A673 (cell line): ENCODE measurements at regions not wholly inside any gene's neighbourhood (a gene's known extent, or its start where the extent isn't known, plus 50 kb on each side); places are given as distances from the start of the nearest gene placed in this dataset.

Experiments
- BruUV-seq: library from RNA; stranded (reverse); fragments of 400-500 nt; replicated peaks from 2 replicates; lab custom pipeline; 2021; lab: Mats Ljungman, UMichigan
- CTCF ChIA-PET: fragments of 300-600 bp; sonication (Branson Sonifier 250); formaldehyde crosslinking; loops from one replicate; lab custom pipeline; 2022; ENCODE audit warnings: antibody characterized with exemption; lab: Charles Lee
- POLR2A ChIA-PET: fragments of 300-600 bp; sonication (Branson Sonifier 250); formaldehyde crosslinking; loops from one replicate; lab custom pipeline; 2022; ENCODE audit warnings: antibody characterized with exemption; ENCODE audit not compliant: low non-redundant PET; lab: Charles Lee
- DNase-seq: peaks from one replicate; pipeline ENCODE4 v3.0.0-alpha.2; 2015; ENCODE audit warnings: low spot score
- H3K27ac ChIP-seq: fragments of 200-600 bp; sonication (generic); 2 replicates; pipeline ENCODE4 v1.5.1; 2016; ENCODE audit warnings: mixed run types, low read depth, mild to moderate bottlenecking, mixed read lengths, antibody characterized with exemption, low read length; ENCODE audit not compliant: poor library complexity, severe bottlenecking
- H3K27me3 ChIP-seq: fragments of 200-600 bp; sonication (generic); replicated peaks from 2 replicates; pipeline ENCODE4 v1.6.1; 2017; ENCODE audit warnings: mixed run types, low read depth, mild to moderate bottlenecking, mixed read lengths, antibody characterized with exemption, low read length; ENCODE audit not compliant: insufficient read depth, poor library complexity
- H3K36me3 ChIP-seq: fragments of 200-600 bp; sonication (generic); 2 replicates; pipeline ENCODE4 v1.6.1; 2016; ENCODE audit warnings: mixed run types, mild to moderate bottlenecking, mixed read lengths, antibody characterized with exemption, low read length; ENCODE audit not compliant: insufficient read depth, poor library complexity, severe bottlenecking
- H3K4me1 ChIP-seq: fragments of 200-600 bp; sonication (generic); 2 replicates; pipeline ENCODE4 v1.6.1; 2017; ENCODE audit warnings: mixed run types, mild to moderate bottlenecking, mixed read lengths, antibody characterized with exemption, low read length; ENCODE audit not compliant: insufficient read depth, poor library complexity, severe bottlenecking
- H3K4me3 ChIP-seq: fragments of 200-600 bp; sonication (generic); 2 replicates; pipeline ENCODE4 v1.5.1; 2016; ENCODE audit warnings: low read depth, mixed run types, mild to moderate bottlenecking, mixed read lengths, low read length; ENCODE audit not compliant: poor library complexity, severe bottlenecking
- H3K9me3 ChIP-seq: fragments of 200-600 bp; sonication (generic); 2 replicates; pipeline ENCODE4 v1.6.1; 2016; ENCODE audit warnings: mixed run types, low read depth, mild to moderate bottlenecking, mixed read lengths, antibody characterized with exemption, low read length; ENCODE audit not compliant: poor library complexity, severe bottlenecking
- EZH2 ChIP-seq: fragments of 200-600 bp; sonication (generic); IDR thresholded peaks from 2 replicates; pipeline ENCODE4 v1.6.1; 2017; ENCODE audit warnings: borderline replicate concordance, low read depth, mild to moderate bottlenecking, mixed read lengths, antibody characterized with exemption, low read length; ENCODE audit not compliant: poor library complexity, severe bottlenecking
- intact Hi-C: fragments of 100-400 bp; cut with micrococcal nuclease; formaldehyde crosslinking; loops from one replicate; pipeline ENCODE4 v1.10.0; 2022; ENCODE audit not compliant: unreplicated experiment
- TF ChIP-seq, protein P1 (sequence below): fragments of 300-800, 200-600 bp; sonication (generic); conservative IDR thresholded peaks from 2 replicates; pipeline ENCODE4 v1.5.1; 2017; ENCODE audit warnings: low read depth, mild to moderate bottlenecking, antibody characterized with exemption, low read length, moderate library complexity, mixed read lengths

DNA sequence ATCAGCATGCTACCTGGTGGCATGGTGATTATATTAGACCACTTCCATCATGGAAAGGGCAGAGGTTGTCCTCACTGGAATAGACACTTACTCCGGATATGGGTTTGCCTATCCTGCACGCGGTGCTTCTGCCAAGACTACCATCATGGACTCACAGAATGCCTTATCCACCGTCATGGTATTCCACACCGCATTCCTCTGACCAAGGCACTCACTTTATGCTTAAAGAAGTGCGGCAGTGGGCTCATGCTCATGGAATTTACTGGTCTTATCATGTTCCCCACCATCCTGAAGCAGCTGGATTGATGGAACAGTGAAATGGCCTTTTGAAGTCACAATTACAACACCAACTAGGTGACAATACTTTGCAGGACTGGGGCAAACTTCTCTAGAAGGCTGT is 109.2 kb upstream of the DRD2 start:
- DNase-seq: no peak
- H3K4me3 ChIP-seq: no peak overlapping the region
- H3K36me3 ChIP-seq: no peaks in the 10 kb centered on the region
- no TSS peak for BruUV-seq
- H3K4me1 ChIP-seq: no peaks in the 10 kb centered on the region
- POLR2A ChIA-PET: no interaction called here
- intact Hi-C loops: no loop called here
- CTCF ChIA-PET: no interaction called here
- H3K27ac ChIP-seq: no peak overlapping the region
- peaks cover 2% of the 10 kb centered on the region for H3K27me3 ChIP-seq
- no peaks in the 10 kb centered on the region for H3K9me3 ChIP-seq
- no peak for TF ChIP-seq EZH2
- TF ChIP-seq, protein P1, sequence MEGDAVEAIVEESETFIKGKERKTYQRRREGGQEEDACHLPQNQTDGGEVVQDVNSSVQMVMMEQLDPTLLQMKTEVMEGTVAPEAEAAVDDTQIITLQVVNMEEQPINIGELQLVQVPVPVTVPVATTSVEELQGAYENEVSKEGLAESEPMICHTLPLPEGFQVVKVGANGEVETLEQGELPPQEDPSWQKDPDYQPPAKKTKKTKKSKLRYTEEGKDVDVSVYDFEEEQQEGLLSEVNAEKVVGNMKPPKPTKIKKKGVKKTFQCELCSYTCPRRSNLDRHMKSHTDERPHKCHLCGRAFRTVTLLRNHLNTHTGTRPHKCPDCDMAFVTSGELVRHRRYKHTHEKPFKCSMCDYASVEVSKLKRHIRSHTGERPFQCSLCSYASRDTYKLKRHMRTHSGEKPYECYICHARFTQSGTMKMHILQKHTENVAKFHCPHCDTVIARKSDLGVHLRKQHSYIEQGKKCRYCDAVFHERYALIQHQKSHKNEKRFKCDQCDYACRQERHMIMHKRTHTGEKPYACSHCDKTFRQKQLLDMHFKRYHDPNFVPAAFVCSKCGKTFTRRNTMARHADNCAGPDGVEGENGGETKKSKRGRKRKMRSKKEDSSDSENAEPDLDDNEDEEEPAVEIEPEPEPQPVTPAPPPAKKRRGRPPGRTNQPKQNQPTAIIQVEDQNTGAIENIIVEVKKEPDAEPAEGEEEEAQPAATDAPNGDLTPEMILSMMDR: no peak

DNA sequence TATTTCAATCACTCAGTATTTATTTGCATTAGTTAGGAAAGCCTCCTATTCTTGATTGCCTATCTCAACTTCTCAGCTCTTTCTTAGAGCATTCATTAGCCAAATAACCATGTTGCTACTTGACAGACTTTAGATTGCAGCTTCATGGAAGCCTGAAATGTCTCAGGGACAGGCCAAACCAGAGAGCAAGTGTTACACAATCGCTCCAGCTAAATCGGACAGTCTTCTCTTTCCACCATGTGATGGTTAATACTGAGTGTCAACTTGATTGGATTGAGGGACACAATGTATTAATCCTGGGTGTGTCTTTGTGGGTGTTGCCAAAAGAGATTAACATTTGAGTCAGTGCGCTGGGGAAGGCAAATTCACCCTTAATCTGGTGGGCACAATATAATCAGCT is 106.5 kb upstream of the DRD2 start:
- Histone ChIP-seq H3K9me3 (no peaks in the 10 kb centered on the region), H3K4me1 (no peaks in the 10 kb centered on the region), H3K36me3 (no peaks in the 10 kb centered on the region), H3K4me3 (no peak overlapping the region), H3K27ac (no peak overlapping the region), H3K27me3 (no peaks in the 10 kb centered on the region)
- DNase-seq: no peak
- ChIA-PET POLR2A (no interaction called here), CTCF (no interaction called here)
- intact Hi-C loops: no loop called here
- TF ChIP-seq, protein P1: no peak
- TF ChIP-seq EZH2: no peak
- no TSS peak for BruUV-seq

DNA sequence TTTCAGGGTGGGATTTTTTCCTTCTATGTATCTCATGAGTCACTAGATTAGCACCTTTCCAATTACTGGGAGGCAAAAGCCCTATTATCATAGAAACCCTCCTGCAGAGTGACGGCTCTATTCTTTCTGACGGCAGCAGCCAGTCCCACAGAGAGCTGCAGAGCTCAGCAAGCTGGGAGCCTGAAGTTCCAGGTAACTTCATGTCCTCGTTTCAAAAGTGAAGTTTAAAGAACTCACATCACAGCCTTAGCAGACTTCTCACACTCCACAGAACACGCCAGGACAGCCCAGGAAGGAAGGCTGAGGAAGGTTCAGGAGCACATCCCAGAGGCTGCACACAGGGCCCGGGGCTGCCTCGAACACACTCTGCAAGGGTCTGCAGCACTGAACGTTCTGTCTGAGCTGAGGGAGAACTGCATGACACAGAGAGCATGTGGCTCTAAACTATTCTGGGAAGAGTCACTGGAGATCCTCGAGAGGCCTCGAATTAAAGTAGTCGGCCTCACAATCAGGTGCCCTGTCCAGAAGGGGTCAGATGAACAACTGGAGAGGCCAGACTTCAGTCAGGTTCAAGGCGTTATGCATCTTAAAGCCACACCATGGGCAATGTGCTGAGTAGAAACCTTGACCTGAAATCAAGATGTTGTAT is 104.2 kb upstream of the DRD2 start:
- H3K4me3 ChIP-seq: no peak overlapping the region
- no peak for DNase-seq
- no peak overlapping the region for H3K27ac ChIP-seq

More for the DNA sequence above, 104.2 kb upstream of the DRD2 start:
- intact Hi-C loops: no loop called here
- TF ChIP-seq, protein P1: no peak
- no peak for TF ChIP-seq EZH2
- no TSS peak for BruUV-seq
- Histone ChIP-seq H3K4me1 (no peaks in the 10 kb centered on the region), H3K27me3 (no peaks in the 10 kb centered on the region), H3K9me3 (no peaks in the 10 kb centered on the region), H3K36me3 (no peaks in the 10 kb centered on the region)
- ChIA-PET CTCF (no interaction called here), POLR2A (no interaction called here)
